Astrocyte (in vitro differentiated cells and primary cell): ENCODE measurements at regions not wholly inside any gene's neighbourhood (a gene's known extent, or its start where the extent isn't known, plus 50 kb on each side); places are given as distances from the start of the nearest gene placed in this dataset.

Source experiments
- EZH2 ChIP-seq: IDR thresholded peaks from 2 replicates; pipeline ENCODE4 v1.6.1; 2012; ENCODE audit warnings: mild to moderate bottlenecking, low read length, inconsistent platforms; ENCODE audit not compliant: insufficient read depth
- TF ChIP-seq, protein P1 (sequence below): IDR thresholded peaks from 2 replicates; pipeline ENCODE4 v1.5.1; 2011; ENCODE audit warnings: low read depth, mild to moderate bottlenecking, inconsistent platforms, low read length, moderate library complexity; ENCODE audit not compliant: insufficient read depth

DNA sequence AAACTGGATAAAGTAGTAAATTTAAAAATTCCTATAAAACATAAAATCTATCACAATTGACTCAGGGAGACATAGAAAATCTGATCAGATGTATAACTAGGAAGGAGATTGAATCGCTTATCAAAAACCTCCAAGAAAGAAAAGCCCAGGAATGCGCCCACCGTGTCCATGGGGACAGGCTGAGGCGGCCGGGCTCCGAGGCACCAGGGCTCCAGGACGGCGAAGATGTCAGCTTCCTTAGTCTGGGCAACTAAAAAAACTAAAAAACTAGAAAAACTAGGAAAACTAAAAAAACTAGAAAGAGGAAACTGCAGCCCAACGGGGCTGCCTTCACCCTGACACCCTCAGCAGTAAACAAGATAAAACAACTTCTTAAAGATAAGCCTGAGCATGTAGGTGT lies 229.0 kb upstream of the RAB4A start:
- TF ChIP-seq, protein P1, sequence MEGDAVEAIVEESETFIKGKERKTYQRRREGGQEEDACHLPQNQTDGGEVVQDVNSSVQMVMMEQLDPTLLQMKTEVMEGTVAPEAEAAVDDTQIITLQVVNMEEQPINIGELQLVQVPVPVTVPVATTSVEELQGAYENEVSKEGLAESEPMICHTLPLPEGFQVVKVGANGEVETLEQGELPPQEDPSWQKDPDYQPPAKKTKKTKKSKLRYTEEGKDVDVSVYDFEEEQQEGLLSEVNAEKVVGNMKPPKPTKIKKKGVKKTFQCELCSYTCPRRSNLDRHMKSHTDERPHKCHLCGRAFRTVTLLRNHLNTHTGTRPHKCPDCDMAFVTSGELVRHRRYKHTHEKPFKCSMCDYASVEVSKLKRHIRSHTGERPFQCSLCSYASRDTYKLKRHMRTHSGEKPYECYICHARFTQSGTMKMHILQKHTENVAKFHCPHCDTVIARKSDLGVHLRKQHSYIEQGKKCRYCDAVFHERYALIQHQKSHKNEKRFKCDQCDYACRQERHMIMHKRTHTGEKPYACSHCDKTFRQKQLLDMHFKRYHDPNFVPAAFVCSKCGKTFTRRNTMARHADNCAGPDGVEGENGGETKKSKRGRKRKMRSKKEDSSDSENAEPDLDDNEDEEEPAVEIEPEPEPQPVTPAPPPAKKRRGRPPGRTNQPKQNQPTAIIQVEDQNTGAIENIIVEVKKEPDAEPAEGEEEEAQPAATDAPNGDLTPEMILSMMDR, result no peak
- no peak for TF ChIP-seq EZH2
